ENCODE measurements at regions not wholly inside any gene's neighbourhood (a gene's known extent, or its start where the extent isn't known, plus 50 kb on each side); places are given as distances from the start of the nearest gene placed in this dataset.

DNA sequence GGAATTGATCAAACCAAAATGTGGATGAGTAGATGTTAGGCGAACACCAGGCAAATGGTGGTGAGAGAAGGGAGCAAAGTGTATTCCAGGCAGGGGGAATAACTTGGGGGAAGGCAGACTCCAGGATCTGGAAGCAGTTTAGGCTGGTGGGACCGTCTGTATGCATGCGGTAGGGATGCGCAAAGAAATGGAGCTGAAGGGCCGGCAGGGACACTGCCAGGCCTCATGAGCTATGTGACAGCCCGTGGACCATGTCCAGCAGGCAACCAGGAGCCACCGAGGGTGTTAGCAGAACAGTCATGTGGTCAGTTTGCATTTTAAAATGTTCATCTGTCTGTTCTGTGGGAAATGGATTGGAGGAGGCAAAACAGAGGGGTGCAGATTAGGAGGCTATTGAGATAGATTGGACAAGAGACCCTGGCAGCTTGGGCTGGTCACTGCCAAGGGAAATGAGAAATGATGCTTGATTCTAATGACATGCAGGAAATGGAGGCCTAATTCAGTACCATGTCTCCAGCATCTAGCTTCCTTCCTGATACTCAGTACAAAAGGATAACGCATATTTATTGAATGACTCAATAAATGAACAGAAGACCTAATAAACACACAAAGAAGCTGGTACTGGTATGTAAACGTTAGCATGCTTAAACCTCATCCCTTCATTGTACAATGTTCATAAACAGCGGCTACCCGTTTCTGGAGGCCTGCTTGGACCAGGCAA, 412.4 kb downstream of the BUD13 start:
- no peak overlapping the region for H3K9ac ChIP-seq
- no peak for TF ChIP-seq EZH2phosphoT487 (IDR thresholded peaks at IDR 0.05; ENCODE audit: insufficient read depth, low read depth)
- TF ChIP-seq EZH2 (IDR thresholded peaks at IDR 0.05; ENCODE audit: insufficient read depth, poor library complexity, severe bottlenecking): no peak
- H3K4me3 ChIP-seq: no peak overlapping the region
- in situ Hi-C loops (cut with MboI): no loop called here
- H3K9me3 ChIP-seq (ENCODE audit: low read depth): no peaks in the 10 kb centered on the region
- no peaks in the 10 kb centered on the region for H3K36me3 ChIP-seq (ENCODE audit: low read depth)
- 30 to 31% methylated on average over 11 of the region's 11 CpGs for WGBS, 2 experiments (ENCODE audit: low coverage in 1 of 2, low lambda C conversion rate in 2 of 2, missing lambda C conversion rate in 2 of 2)
- H3K4me2 ChIP-seq (ENCODE audit: unreplicated experiment): no peak overlapping the region
- no peaks in the 10 kb centered on the region for H3K4me1 ChIP-seq (ENCODE audit: insufficient read depth)
- no peak for DNase-seq
- no peaks in the 10 kb centered on the region for H4K20me1 ChIP-seq (ENCODE audit: insufficient read depth)
- H3K27ac ChIP-seq: no peak overlapping the region
- no peaks in the 10 kb centered on the region for H3F3A ChIP-seq (ENCODE audit: insufficient read depth)
- H3K27me3 ChIP-seq (replicated peaks; ENCODE audit: insufficient read depth): no peaks in the 10 kb centered on the region
- H3K9me2 ChIP-seq (ENCODE audit: insufficient read depth): no peaks in the 10 kb centered on the region
- no peaks in the 10 kb centered on the region for H3K79me2 ChIP-seq (ENCODE audit: insufficient read depth)
- H2AFZ ChIP-seq: no peak overlapping the region

DNA sequence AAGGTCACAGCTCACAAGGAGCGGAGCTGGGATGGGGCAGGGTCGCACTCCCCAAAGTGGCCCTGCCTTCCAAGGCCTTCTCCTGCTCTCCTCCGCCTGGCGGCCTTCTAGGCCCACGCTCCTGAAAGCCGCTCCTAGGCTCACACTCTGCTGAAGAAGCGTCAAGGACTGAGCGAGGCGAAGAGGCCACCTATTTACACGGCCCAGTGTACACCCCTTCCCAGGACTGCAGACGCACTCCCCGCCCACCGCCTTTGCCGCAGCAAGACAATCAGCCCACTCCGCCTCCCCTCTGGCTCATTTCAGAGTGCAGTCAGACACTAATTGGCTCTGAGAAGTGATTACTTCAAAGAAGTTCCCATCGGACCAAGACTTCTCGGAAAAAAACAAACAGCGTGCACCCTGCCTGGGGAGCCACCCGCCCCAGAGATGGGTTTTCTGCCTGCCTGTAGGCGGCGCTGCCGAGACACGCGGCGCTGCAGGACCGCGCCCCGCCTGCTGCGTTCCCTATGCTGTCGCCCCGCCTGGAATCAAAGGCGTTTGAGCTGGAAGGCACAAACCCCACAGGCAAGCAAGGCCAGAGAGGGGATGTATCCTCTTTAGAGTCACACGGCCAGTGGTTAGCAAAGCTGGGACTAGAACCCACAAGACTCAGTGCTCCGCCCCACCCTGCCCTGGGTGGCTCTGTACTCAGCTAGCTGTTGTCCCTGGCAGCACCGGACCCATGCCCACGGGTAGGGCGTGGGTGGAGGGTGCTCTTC, 414.8 kb downstream of the BUD13 start:
- Histone ChIP-seq H3K9me2 (ENCODE audit: insufficient read depth) (no peaks in the 10 kb centered on the region), H3K79me2 (ENCODE audit: insufficient read depth) (no peaks in the 10 kb centered on the region), H3K4me3 (no peak overlapping the region), H3K4me1 (ENCODE audit: insufficient read depth) (no peaks in the 10 kb centered on the region), H3K36me3 (ENCODE audit: low read depth) (no peaks in the 10 kb centered on the region), H3K27me3 (replicated peaks; ENCODE audit: insufficient read depth) (no peaks in the 10 kb centered on the region), H3K9me3 (ENCODE audit: low read depth) (no peaks in the 10 kb centered on the region), H4K20me1 (ENCODE audit: insufficient read depth) (no peaks in the 10 kb centered on the region), H3K9ac (no peak overlapping the region), H3K4me2 (ENCODE audit: unreplicated experiment) (no peak overlapping the region), H3F3A (ENCODE audit: insufficient read depth) (no peaks in the 10 kb centered on the region), H2AFZ (no peak overlapping the region), H3K27ac (no peak overlapping the region)
- in situ Hi-C loops (cut with MboI): no loop called here
- 27 to 31% methylated on average over 35 to 37 of the region's 37 CpGs for WGBS, 2 experiments (ENCODE audit: low coverage in 1 of 2, low lambda C conversion rate in 2 of 2, missing lambda C conversion rate in 2 of 2)
- TF ChIP-seq EZH2 (IDR thresholded peaks at IDR 0.05; ENCODE audit: insufficient read depth, poor library complexity, severe bottlenecking) (no peak), EZH2phosphoT487 (IDR thresholded peaks at IDR 0.05; ENCODE audit: insufficient read depth, low read depth) (no peak)
- DNase-seq: peak; percentile 18

DNA sequence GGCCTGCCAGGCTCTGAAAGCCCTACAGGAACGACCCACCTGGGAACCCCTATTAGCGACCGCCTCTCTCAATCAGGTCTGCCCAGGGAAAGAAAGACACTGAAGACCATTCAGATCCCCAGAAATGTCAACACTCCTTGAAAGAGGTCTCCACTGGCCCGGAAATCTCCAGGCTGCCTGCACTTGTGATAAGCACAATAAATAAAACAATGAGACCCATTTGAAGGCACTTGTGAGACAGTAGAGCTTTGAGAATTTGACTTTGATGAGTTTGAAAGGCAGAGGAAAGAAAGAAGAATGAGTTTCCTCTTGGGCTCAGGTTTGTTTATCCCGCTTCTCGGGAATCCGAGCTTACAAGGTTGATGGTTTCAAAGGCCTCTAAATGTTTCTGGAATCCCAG, 416.3 kb downstream of the BUD13 start:
- no peaks in the 10 kb centered on the region for H3K9me2 ChIP-seq (ENCODE audit: insufficient read depth)
- no peak overlapping the region for H3K4me2 ChIP-seq (ENCODE audit: unreplicated experiment)
- H3K9ac ChIP-seq: no peak overlapping the region
- H3K79me2 ChIP-seq (ENCODE audit: insufficient read depth): no peaks in the 10 kb centered on the region
- no peaks in the 10 kb centered on the region for H4K20me1 ChIP-seq (ENCODE audit: insufficient read depth)
- WGBS, 2 experiments (ENCODE audit: low coverage in 1 of 2, low lambda C conversion rate in 2 of 2, missing lambda C conversion rate in 2 of 2): 31 to 38% methylated on average over 7 of the region's 7 CpGs
- H3K27me3 ChIP-seq (replicated peaks; ENCODE audit: insufficient read depth): no peaks in the 10 kb centered on the region
- in situ Hi-C loops (cut with MboI): no loop called here
- no peak overlapping the region for H3K4me3 ChIP-seq
- H3K27ac ChIP-seq: no peak overlapping the region
- no peak overlapping the region for H2AFZ ChIP-seq
- no peaks in the 10 kb centered on the region for H3K4me1 ChIP-seq (ENCODE audit: insufficient read depth)
- DNase-seq: no peak
- no peaks in the 10 kb centered on the region for H3K36me3 ChIP-seq (ENCODE audit: low read depth)
- no peaks in the 10 kb centered on the region for H3F3A ChIP-seq (ENCODE audit: insufficient read depth)
- H3K9me3 ChIP-seq (ENCODE audit: low read depth): no peaks in the 10 kb centered on the region
- TF ChIP-seq EZH2 (IDR thresholded peaks at IDR 0.05; ENCODE audit: insufficient read depth, poor library complexity, severe bottlenecking) (no peak), EZH2phosphoT487 (IDR thresholded peaks at IDR 0.05; ENCODE audit: insufficient read depth, low read depth) (no peak)

GRCh38 chr11:116355104-116355503, 417.7 kb downstream of the BUD13 start:
- 0% methylated on average over 1 of the region's 1 CpG for WGBS, 2 experiments (ENCODE audit: low coverage in 1 of 2, low lambda C conversion rate in 2 of 2, missing lambda C conversion rate in 2 of 2)
- Histone ChIP-seq H3K36me3 (ENCODE audit: low read depth) (no peaks in the 10 kb centered on the region), H3K4me3 (no peak overlapping the region), H3K4me2 (ENCODE audit: unreplicated experiment) (no peak overlapping the region), H2AFZ (no peak overlapping the region), H3K27me3 (replicated peaks; ENCODE audit: insufficient read depth) (no peaks in the 10 kb centered on the region), H3K9me3 (ENCODE audit: low read depth) (no peaks in the 10 kb centered on the region), H4K20me1 (ENCODE audit: insufficient read depth) (no peaks in the 10 kb centered on the region), H3K79me2 (ENCODE audit: insufficient read depth) (no peaks in the 10 kb centered on the region), H3K27ac (no peak overlapping the region), H3K9me2 (ENCODE audit: insufficient read depth) (no peaks in the 10 kb centered on the region), H3K4me1 (ENCODE audit: insufficient read depth) (no peaks in the 10 kb centered on the region), H3K9ac (no peak overlapping the region), H3F3A (ENCODE audit: insufficient read depth) (no peaks in the 10 kb centered on the region)
- in situ Hi-C loops (cut with MboI): no loop called here
- no peak for DNase-seq
- no peak for TF ChIP-seq EZH2phosphoT487 (IDR thresholded peaks at IDR 0.05; ENCODE audit: insufficient read depth, low read depth)
- TF ChIP-seq EZH2 (IDR thresholded peaks at IDR 0.05; ENCODE audit: insufficient read depth, poor library complexity, severe bottlenecking): no peak

Data from GM23248 (cell line).